Neural progenitor cell (in vitro differentiated cells): ENCODE measurements at regions not wholly inside any gene's neighbourhood (a gene's known extent, or its start where the extent isn't known, plus 50 kb on each side); places are given as distances from the start of the nearest gene placed in this dataset.

ENCODE experiments used
- DNase-seq: peaks from one replicate; pipeline ENCODE4 v3.0.0-alpha.2; 2016; ENCODE audit warnings: low spot score
- H2AFZ ChIP-seq: fragments of 200-600 bp; sonication (generic); replicated peaks from 2 replicates; pipeline ENCODE4 v1.6.1; 2016; ENCODE audit warnings: antibody characterized with exemption
- H3F3A ChIP-seq: fragments of 200-600 bp; sonication (generic); 2 replicates; pipeline ENCODE4 v1.6.1; 2016; ENCODE audit warnings: antibody characterized with exemption, low read depth
- H3K27ac ChIP-seq: fragments of 200-600 bp; sonication (generic); 2 replicates; pipeline ENCODE4 v1.5.1; 2016; ENCODE audit warnings: mild to moderate bottlenecking
- H3K27me3 ChIP-seq: fragments of 200-600 bp; sonication (generic); 2 replicates; pipeline ENCODE4 v1.6.1; 2016; ENCODE audit warnings: mild to moderate bottlenecking, moderate library complexity
- H3K36me3 ChIP-seq: fragments of 200-600 bp; sonication (generic); 2 replicates; pipeline ENCODE4 v1.5.1; 2016
- H3K4me1 ChIP-seq: fragments of 200-600 bp; sonication (generic); 2 replicates; pipeline ENCODE4 v1.6.1; 2016; ENCODE audit warnings: mixed run types
- H3K4me2 ChIP-seq: fragments of 200-600 bp; sonication (generic); 2 replicates; pipeline ENCODE4 v1.6.1; 2016
- H3K4me3 ChIP-seq: fragments of 200-600 bp; sonication (generic); 2 replicates; pipeline ENCODE4 v1.5.1; 2016
- H3K79me2 ChIP-seq: fragments of 200-600 bp; sonication (generic); 2 replicates; pipeline ENCODE4 v1.6.1; 2016; ENCODE audit warnings: low read depth
- H3K9ac ChIP-seq: fragments of 200-600 bp; sonication (generic); 2 replicates; pipeline ENCODE4 v1.6.1; 2016
- H3K9me3 ChIP-seq: fragments of 200-600 bp; sonication (generic); 2 replicates; pipeline ENCODE4 v1.5.1; 2016; ENCODE audit warnings: low read depth
- H4K20me1 ChIP-seq: fragments of 200-600 bp; sonication (generic); 2 replicates; pipeline ENCODE4 v1.6.1; 2016; ENCODE audit warnings: low read depth
- H3K27ac Mint-ChIP-seq: 3 replicates; pipeline ENCODE4 v1.8.0; 2021; ENCODE audit warnings: mixed read lengths
- H3K27me3 Mint-ChIP-seq: 2 replicates; pipeline ENCODE4 v1.8.0; 2022; ENCODE audit warnings: low read depth, mild to moderate bottlenecking, inconsistent platforms, moderate library complexity, mixed read lengths; ENCODE audit not compliant: insufficient read depth
- H3K36me3 Mint-ChIP-seq: 3 replicates; pipeline ENCODE4 v1.8.0; 2021; ENCODE audit warnings: mixed read lengths
- H3K4me1 Mint-ChIP-seq: 3 replicates; pipeline ENCODE4 v1.8.0; 2021; ENCODE audit warnings: mixed read lengths
- H3K4me3 Mint-ChIP-seq: 3 replicates; pipeline ENCODE4 v1.8.0; 2021; ENCODE audit warnings: mild to moderate bottlenecking, moderate library complexity, mixed read lengths
- H3K9me3 Mint-ChIP-seq: 3 replicates; pipeline ENCODE4 v1.8.0; 2020; ENCODE audit warnings: mixed read lengths
- CTCF ChIP-seq: fragments of 200-600 bp; sonication (generic); IDR thresholded peaks from 2 replicates; pipeline ENCODE4 v1.5.1; 2017; ENCODE audit warnings: antibody characterized with exemption, mild to moderate bottlenecking
- EZH2 ChIP-seq: fragments of 200-600 bp; sonication (generic); IDR thresholded peaks from 2 replicates; pipeline ENCODE4 v1.6.1; 2017; ENCODE audit warnings: antibody characterized with exemption, mild to moderate bottlenecking, moderate library complexity
- EZH2phosphoT487 ChIP-seq: fragments of 200-600 bp; sonication (generic); IDR thresholded peaks from 2 replicates; pipeline ENCODE4 v1.6.1; 2017; ENCODE audit warnings: antibody characterized with exemption

GRCh38 chr12:111193977-111194702, 174.8 kb downstream of the PHETA1 start:
- Mint-ChIP-seq H3K36me3 (no peaks in the 10 kb centered on the region), H3K9me3 (no peaks in the 10 kb centered on the region), H3K27me3 (peaks cover 7% of the 10 kb centered on the region), H3K4me1 (peaks cover 12% of the 10 kb centered on the region), H3K27ac (no peak overlapping the region), H3K4me3 (no peak overlapping the region)
- no peak for TF ChIP-seq CTCF
- TF ChIP-seq EZH2, result no peak
- no peak for TF ChIP-seq EZH2phosphoT487
- no peak overlapping the region for H3K9ac ChIP-seq
- no peaks in the 10 kb centered on the region for H3K27me3 ChIP-seq
- no peak overlapping the region for H3K4me3 ChIP-seq
- H3K4me2 ChIP-seq, result no peak overlapping the region
- H3K9me3 ChIP-seq, result no peaks in the 10 kb centered on the region
- H2AFZ ChIP-seq, result no peak overlapping the region
- no peaks in the 10 kb centered on the region for H3F3A ChIP-seq
- H3K4me1 ChIP-seq, result peaks cover 13% of the 10 kb centered on the region
- no peaks in the 10 kb centered on the region for H3K79me2 ChIP-seq
- no peak overlapping the region for H3K27ac ChIP-seq
- peaks cover 14% of the 10 kb centered on the region for H4K20me1 ChIP-seq
- no peaks in the 10 kb centered on the region for H3K36me3 ChIP-seq
- no peak for DNase-seq

- H3K4me2 ChIP-seq, result no peak overlapping the region
- no peak for DNase-seq
- H3K27ac ChIP-seq, result no peak overlapping the region
These were observed 175.4 kb downstream of the PHETA1 start for GRCh38 chr12:111193496-111193895.

GRCh38 chr12:111193067-111193466, 175.8 kb downstream of the PHETA1 start:
- Histone ChIP-seq H3K9ac (no peak overlapping the region), H3K27me3 (no peaks in the 10 kb centered on the region), H4K20me1 (peaks cover 14% of the 10 kb centered on the region), H3K4me2 (no peak overlapping the region), H3K4me3 (no peak overlapping the region), H3K9me3 (no peaks in the 10 kb centered on the region), H3K4me1 (peaks cover 13% of the 10 kb centered on the region), H2AFZ (no peak overlapping the region), H3K36me3 (no peaks in the 10 kb centered on the region), H3K79me2 (no peaks in the 10 kb centered on the region), H3F3A (no peaks in the 10 kb centered on the region), H3K27ac (no peak overlapping the region)
- Mint-ChIP-seq H3K36me3 (no peaks in the 10 kb centered on the region), H3K27ac (no peak overlapping the region), H3K9me3 (no peaks in the 10 kb centered on the region), H3K27me3 (peaks cover 5% of the 10 kb centered on the region), H3K4me3 (no peak overlapping the region), H3K4me1 (peaks cover 12% of the 10 kb centered on the region)
- TF ChIP-seq EZH2, result no peak
- no peak for TF ChIP-seq EZH2phosphoT487
- TF ChIP-seq CTCF, result no peak
- no peak for DNase-seq

More at GRCh38 chr12:111193496-111193895, 175.4 kb downstream of the PHETA1 start:
- peaks cover 5% of the 10 kb centered on the region for H3K27me3 Mint-ChIP-seq
- H3K4me3 ChIP-seq, result no peak overlapping the region
- no peaks in the 10 kb centered on the region for H3K36me3 ChIP-seq
- H3K27me3 ChIP-seq, result no peaks in the 10 kb centered on the region
- no peaks in the 10 kb centered on the region for H3K36me3 Mint-ChIP-seq
- H3K4me1 Mint-ChIP-seq, result peaks cover 12% of the 10 kb centered on the region
- peaks cover 14% of the 10 kb centered on the region for H4K20me1 ChIP-seq
- H3K9ac ChIP-seq, result no peak overlapping the region
- H2AFZ ChIP-seq, result no peak overlapping the region
- H3K27ac Mint-ChIP-seq, result no peak overlapping the region
- H3K4me1 ChIP-seq, result peaks cover 13% of the 10 kb centered on the region
- no peaks in the 10 kb centered on the region for H3K9me3 ChIP-seq
- TF ChIP-seq CTCF (no peak), EZH2 (no peak), EZH2phosphoT487 (no peak)
- no peaks in the 10 kb centered on the region for H3K9me3 Mint-ChIP-seq
- H3F3A ChIP-seq, result no peaks in the 10 kb centered on the region
- no peaks in the 10 kb centered on the region for H3K79me2 ChIP-seq
- H3K4me3 Mint-ChIP-seq, result no peak overlapping the region
